DMS 273 (cell line): ENCODE measurements at regions not wholly inside any gene's neighbourhood (a gene's known extent, or its start where the extent isn't known, plus 50 kb on each side); places are given as distances from the start of the nearest gene placed in this dataset.

Source experiments
- DNase-seq: peaks from one replicate; lab custom pipeline; 2025; ENCODE audit not compliant: unreplicated experiment; lab: John Stamatoyannopoulos, UW

DNA sequence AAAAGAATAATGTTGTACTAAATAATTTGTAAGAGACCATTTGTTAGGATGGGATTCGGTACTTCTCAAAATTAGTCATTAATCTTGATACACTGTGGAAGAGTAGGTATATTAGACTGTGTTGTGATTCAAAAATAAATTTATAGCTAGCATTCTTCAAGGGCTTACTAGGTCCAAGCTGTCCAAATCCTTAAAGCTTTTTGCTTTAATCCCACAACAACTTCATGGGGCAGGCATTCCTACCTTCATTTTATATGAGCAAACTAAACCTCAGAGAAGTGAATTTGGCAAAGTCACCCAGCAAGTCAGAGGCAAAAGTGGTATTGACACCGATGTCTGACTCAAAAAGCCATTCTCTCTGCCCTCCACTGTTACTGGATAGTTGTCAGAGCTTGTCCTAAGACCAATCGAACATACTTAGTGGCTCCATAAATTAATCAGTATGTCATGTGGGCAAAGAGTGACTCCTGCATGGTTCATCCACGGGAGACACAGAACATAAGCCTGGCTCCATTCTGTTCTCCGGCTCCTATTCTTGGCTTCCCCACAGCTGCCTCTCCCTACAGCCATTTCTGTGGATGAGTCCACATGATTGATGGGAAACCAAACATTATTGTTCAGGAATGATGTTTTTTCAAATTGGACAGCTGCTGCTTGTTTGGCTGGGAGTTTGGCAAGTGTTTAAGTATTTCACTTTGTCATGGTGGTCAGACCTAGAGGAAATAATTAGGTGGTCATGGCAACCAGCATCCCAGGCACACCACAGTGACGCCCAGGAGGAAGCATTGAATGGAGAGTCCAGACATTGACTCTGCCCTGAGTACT, 133.4 kb upstream of the FGGY start:
- peak; percentile 51 for DNase-seq

DNA sequence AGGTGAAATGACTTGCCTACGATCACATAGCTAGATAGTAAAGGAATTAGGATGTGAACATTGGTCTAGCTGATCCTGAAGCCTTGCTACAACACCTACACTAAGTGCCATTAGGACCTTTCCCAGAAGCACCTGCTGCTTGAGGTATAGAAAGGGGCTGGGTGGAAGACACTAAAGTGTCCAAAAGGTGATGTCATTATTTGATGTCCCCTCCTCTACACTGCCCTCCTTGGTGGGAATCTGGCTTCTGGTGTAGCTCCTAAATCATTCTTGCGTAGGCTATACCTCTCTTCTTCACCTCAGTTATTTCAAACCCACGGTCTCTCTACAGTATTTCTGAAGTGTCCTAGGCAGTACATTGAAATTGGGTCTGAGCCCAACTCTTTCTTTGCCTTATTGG, 132.5 kb upstream of the FGGY start:
- no peak for DNase-seq

DNA sequence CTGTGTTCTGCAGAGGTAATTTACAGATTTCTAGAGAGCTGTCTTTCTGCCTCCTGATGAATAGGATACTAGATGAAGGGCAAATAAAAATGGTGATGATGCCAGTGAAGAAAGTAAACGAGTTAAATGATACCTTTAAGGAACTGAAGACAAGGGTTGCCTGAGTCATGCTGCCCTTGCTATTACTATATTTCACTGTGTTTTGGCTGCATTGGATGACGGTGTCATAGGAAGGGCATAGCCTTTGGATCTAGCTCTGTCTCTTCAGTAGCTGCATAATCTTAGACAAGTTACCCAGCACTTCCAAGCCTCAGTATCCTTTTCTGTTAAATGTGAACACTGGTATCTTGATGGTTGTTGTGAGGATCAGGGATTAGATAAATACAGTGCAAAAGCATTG, 131.5 kb upstream of the FGGY start:
- no peak for DNase-seq

DNA sequence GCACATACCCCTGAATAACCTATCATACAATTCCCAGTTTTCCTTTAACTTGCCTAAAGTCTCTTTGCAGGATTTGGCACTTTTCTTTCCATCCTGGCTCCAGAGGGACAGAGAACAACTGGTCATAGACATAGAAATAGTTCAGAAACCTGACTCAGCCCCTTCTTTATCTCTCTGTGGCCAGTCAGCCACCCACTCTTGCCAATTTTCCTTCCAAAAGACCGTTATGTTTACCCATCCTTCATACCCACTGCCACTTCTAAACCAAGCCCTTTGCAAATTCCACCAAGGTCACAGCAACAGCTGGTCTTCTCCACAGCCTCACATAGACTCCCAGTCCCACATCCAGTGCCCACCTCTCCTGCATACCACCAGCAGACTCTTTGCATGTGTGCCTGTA, 127.2 kb upstream of the FGGY start:
- DNase-seq = no peak

DNA sequence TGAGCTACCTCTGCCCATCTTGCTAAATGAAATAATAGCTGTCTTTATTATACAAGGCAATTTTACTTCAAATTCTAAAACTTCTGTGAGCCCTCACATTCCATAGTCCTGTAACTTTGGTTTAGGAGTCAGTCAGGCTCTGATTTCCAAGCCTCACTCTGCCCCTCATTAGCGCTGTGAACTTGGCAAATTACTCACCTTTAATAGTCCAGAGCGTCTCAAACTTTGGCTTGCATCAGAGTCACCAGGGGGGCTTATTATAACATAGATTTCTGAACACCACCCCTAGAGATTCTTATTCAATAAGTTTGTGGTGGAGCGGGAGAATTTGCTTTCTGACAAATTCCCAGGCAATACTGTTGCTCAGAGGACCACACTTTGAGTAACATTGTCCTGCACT, 126.2 kb upstream of the FGGY start:
- no peak for DNase-seq

GRCh38 chr1:59171788-59172187, 125.1 kb upstream of the FGGY start:
- no peak for DNase-seq

GRCh38 chr1:59172693-59173092, 124.2 kb upstream of the FGGY start:
- no peak for DNase-seq

GRCh38 chr1:59173721-59174120, 123.2 kb upstream of the FGGY start:
- no peak for DNase-seq

- DNase-seq = no peak
Observed at GRCh38 chr1:59176471-59176870, 120.4 kb upstream of the FGGY start.

GRCh38 chr1:59177756-59178155, 119.1 kb upstream of the FGGY start:
- no peak for DNase-seq

DNA sequence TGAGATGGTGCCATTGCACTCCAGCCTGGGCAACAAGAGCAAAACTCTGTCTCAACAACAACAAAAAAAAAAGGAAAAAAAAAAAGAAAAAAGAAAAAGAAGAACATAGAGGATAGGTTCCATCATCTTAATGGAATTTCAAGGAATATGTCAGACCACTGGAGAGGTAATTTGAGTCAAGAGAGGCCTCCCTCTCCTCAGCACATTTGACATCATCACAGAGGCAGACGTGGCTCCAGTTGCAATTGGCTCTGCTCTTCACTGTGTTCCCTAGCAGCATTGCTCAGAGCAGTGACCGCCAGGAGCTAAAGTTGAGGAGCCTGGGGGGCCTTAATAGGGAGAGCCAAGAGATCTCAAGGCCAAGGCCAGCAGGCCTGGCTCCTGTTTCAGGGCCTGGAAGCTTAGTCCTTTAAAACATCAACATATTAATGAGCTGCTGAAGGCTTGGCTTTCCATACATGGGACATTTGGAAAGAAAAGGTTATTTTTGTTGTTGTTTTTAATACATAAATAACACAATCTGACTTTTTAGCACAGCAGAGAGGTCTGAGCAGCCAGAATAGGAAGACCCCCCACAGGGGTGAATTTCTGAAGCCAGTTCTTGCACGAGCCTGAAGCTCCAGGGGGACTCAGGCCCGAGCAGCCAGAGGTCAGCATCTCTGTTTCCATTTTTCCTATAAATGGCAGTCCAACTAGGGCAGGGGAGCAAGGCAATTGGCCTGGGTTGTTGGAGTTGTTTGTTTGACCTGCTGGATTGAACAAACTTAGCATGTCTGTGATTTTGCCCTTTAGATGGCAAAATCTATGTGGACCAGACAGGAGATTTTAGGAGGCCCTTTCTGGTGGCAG, 118.3 kb upstream of the FGGY start:
- DNase-seq = no peak

DNA sequence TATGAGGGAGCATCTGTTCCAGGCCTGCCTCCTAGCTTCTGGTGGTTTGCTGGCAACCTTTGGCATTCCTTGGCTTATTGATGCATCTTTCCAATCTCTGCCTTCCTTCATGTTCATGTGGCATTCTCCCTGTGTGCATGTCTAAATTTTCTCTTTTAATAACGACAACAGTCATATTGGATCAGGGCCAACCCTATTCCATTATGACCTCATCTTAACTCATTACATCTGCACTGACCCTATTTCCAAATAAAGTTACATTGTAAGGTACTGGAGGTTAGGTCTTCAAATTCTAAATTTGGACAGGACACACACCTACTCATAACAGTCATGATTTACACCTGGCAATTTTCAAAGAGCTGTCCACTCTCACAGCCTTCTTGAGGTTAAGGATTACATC, 117.2 kb upstream of the FGGY start:
- DNase-seq = no peak

GRCh38 chr1:59180735-59181134, 116.2 kb upstream of the FGGY start:
- no peak for DNase-seq

- DNase-seq = no peak
Observed at GRCh38 chr1:59183749-59184317, 113.1 kb upstream of the FGGY start.

DNA sequence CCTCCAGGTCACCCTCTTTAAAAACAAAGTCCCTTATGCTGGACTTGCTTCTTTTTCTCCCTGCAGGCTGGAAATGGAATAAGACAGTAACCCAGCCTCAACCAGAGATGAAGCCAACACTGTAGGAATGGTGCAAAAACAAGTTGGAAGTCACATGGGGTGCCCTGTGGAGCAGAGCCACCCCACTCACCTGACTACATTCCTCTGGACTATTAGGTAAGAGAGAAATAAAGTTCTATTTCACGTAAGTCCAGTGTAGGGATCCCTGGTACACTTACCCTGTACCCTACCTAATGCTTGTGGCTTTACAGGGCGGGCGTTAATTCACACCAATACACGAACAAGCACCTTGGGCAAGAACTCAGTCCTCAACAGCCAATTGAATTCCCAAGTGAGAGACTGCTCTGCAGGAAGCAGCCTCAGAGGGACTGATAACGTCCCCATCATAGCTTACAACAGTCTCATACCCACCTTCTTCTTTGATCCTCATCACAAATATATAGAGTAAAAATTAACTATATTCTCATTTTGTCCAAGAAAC, 112.5 kb upstream of the FGGY start:
- no peak for DNase-seq

DNA sequence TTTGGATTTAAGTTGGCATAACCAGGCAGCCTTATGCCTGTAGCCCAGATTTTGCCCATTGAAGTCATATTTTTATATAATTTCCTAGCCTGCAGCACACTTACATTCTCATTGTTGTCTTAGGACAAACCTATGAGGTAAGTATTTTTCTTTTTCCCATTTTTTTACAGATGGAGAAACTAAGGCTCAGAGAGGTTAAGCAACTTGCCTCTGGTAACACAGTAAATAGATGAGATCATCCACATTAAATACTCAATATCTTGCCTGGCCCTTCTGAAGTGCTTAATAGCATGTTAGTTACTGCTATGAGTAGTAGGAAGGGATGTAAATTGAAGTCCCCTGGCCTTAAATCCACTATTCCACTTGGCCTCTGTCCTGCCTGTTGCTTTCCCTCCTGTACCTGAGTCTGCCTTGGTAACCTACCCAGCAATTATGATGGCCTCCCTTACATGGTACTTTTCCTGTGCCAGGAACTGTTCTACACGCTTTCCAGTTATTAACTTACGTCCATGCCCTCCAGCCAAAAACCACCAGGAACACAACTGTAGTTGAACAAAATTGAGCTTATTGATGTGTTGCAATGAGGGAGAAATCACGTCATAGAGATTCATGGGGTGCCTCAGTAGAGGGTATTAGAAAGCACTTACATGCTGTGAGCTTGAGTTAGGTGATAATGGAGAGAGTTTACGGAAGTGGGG, 111.6 kb upstream of the FGGY start:
- no peak for DNase-seq

DNA sequence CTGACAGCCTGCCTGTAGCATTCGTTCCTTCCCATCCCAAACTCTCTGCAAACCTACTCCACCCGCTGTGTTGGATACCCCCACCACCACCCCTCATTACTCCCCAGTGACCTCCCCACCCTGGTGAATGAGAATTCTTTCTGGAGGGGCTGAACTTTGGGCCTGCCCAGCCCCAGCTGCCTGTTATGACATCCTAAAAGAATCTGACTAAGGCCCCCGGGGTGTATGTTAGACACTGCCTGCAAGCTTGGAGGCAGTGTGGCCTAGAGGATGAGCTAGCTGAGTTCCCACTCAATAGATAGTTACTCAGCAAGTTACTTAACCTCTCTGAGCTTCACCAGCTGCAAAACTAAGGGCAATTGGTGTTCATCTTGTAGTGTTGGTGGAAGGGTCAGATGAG, 110.2 kb upstream of the FGGY start:
- DNase-seq = no peak

DNA sequence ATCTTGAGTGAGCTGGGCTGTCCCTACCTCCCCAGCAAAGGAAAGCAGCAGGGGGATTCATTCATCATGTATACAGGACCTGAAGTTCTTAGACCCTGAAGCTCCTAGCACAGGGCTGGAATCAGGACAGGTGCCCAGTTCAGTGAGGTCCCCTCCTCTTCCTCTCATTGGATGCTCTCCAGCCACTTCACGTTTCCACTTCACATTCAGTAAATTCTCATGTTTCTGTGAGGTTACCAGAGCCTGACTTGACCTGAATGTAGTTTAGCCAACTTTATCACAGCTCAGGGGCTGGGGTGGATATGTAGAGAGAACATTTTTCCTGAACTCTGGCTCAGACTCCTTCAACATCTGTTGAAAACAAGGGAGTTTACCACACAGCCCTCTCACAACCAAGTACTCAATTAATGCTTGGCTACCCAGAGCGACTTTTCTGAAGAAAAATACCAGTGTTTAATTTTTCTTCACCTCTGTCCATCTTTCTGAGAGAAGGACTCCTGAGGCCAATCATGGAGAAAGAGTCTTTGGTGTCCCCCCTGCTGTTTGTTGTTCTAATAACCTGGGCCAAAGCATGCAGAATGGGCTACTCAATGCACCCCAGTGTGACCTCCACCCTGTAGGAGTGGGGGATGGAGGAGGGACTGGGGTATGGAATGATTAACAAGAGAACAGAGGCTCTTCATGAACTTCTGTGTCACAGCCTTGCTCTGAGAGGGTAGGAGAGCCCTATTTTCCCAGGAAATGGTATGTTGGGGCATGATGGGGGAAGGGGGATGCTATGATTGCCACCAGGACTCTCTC, 108.3 kb upstream of the FGGY start:
- no peak for DNase-seq

DNA sequence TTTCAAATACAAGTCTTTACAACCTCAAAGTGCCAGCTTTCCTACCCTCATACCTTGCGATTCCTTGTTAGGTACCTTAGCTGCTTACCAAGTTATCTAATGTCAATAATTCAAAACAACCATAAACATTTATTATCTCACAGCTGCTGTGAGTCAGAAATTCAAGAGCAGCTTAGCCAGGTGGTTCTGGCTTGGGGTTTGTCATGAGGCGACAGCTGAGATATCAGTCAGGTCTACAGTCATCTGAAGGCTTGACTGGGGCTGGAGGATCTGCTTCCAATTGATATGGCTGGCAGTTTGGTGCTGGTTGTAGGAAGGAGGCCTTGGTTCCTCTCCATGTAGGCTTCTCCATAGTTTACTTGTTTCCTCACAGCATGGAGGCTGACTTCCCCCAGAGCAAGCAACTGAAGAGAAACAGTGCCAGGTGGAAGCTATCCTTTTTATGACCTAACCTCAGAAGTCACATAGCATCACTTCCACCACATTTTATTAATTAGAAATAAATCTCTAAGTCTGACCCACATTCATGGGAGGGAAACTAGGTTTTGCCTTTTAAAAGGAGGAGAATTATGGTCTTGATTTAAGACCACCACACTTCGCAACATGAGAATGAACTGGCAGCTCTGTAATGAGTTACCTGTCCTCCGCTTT, 103.3 kb upstream of the FGGY start:
- no peak for DNase-seq

DNA sequence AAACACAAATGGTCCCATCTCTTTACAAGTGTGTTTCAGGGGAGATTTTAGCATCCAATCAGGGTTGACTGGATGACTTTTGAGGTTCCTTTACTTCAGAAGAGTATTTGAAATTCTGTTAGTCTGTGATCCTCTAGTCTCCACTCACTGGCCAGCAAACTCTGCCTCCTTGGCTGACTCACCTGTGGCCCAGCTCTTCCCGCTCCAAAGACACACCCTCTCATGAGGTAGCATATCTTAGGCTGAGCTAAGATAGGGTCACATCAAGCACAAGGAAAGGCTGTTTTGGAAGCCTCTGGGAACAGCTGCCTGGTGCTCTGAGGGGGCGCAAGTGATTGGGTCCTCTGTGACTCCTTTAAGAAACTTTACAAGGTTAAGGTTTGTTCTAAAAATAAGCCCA, 102.3 kb upstream of the FGGY start:
- DNase-seq = no peak
